ENCODE measurements at regions not wholly inside any gene's neighbourhood (a gene's known extent, or its start where the extent isn't known, plus 50 kb on each side); places are given as distances from the start of the nearest gene placed in this dataset.

DNA sequence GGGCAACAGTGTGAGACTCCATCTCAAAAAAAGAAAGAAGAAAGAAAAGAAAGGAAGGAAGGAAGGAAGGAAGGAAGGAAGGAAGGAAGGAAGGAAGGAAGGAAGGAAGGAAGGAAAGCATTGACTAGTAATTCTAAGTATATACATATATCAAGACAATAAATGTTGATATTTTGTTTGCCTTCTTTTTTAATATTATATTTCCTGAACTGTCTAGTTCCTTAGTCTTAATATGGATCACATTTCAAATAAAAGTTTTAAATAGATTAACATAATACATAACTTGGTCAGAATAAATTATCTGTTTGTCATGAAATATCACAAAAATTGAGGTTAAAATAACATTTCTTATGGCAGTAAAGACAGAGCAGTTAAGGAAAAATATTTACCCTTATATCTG, 1448.4 kb upstream of the C9orf72 start:
- in situ Hi-C loops (cut with MboI) = no loop called here
- POLR2A ChIA-PET = no interaction called here

More for the DNA sequence above, 1448.4 kb upstream of the C9orf72 start:
- ChIA-PET RAD21 (ENCODE audit: unreplicated experiment) (no interaction called here), CTCF (no interaction called here), SMC1A (ENCODE audit: uncharacterized antibody, unreplicated experiment) (no interaction called here)
- Histone ChIP-seq H3K4me1 (ENCODE audit: control insufficient read depth, insufficient read depth, low read length) (no peaks in the 10 kb centered on the region), H3K36me3 (ENCODE audit: control insufficient read depth in 2 of 2, insufficient read depth in 2 of 2, low read length in 1 of 2) (no peaks in the 10 kb centered on the region), H3K79me2 (ENCODE audit: control insufficient read depth, insufficient read depth, low read length) (no peaks in the 10 kb centered on the region), H3K27ac (ENCODE audit: control insufficient read depth, insufficient read depth) (no peak overlapping the region), H3K4me2 (ENCODE audit: control insufficient read depth, insufficient read depth) (no peak overlapping the region), H2AFZ (ENCODE audit: control insufficient read depth, low read depth, low read length) (no peak overlapping the region), H3K27me3 (replicated peaks in 1 of 2; ENCODE audit: control insufficient read depth in 2 of 2, insufficient read depth in 2 of 2, low read length in 1 of 2) (no peaks in the 10 kb centered on the region), H4K20me1 (ENCODE audit: control insufficient read depth, insufficient read depth) (no peaks in the 10 kb centered on the region), H3K9ac (ENCODE audit: control insufficient read depth, insufficient read depth, low read length) (no peak overlapping the region), H3K9me3 (replicated peaks; ENCODE audit: control insufficient read depth, insufficient read depth, low read length) (no peaks in the 10 kb centered on the region), H3K4me3 (no peak overlapping the region)
- TF ChIP-seq, protein P1, sequence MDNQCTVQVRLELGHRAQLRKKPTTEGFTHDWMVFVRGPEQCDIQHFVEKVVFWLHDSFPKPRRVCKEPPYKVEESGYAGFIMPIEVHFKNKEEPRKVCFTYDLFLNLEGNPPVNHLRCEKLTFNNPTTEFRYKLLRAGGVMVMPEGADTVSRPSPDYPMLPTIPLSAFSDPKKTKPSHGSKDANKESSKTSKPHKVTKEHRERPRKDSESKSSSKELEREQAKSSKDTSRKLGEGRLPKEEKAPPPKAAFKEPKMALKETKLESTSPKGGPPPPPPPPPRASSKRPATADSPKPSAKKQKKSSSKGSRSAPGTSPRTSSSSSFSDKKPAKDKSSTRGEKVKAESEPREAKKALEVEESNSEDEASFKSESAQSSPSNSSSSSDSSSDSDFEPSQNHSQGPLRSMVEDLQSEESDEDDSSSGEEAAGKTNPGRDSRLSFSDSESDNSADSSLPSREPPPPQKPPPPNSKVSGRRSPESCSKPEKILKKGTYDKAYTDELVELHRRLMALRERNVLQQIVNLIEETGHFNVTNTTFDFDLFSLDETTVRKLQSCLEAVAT (IDR thresholded peaks at IDR 0.05) = no peak
- TF ChIP-seq LARP7 (IDR thresholded peaks at IDR 0.05) (no peak), CHD4 (IDR thresholded peaks at IDR 0.05) (no peak), CREB1 (IDR thresholded peaks at IDR 0.05; ENCODE audit: low read depth) (no peak), SP1 (IDR thresholded peaks at IDR 0.05; ENCODE audit: low read depth, low read length) (no peak), IRF4 (IDR thresholded peaks at IDR 0.05; ENCODE audit: low read depth, low read length) (no peak), EGR1 (IDR thresholded peaks at IDR 0.05; ENCODE audit: borderline replicate concordance in 1 of 2, low read depth in 2 of 2, low read length in 2 of 2) (no peak), NR2C1 (IDR thresholded peaks at IDR 0.05) (no peak), PAX5 (IDR thresholded peaks at IDR 0.05; ENCODE audit: borderline replicate concordance, low read depth, low read length) (no peak), GATAD2B (conservative IDR thresholded peaks at IDR 0.05; ENCODE audit: low read depth) (no peak), STAT1 (conservative IDR thresholded peaks at IDR 0.05) (no peak), BCL11A (IDR thresholded peaks at IDR 0.05; ENCODE audit: low read depth, low read length) (no peak), NFYB (IDR thresholded peaks at IDR 0.05; ENCODE audit: insufficient read depth, low read depth, low read length) (no peak), TCF7 (IDR thresholded peaks at IDR 0.05; ENCODE audit: borderline replicate concordance) (no peak)
- TF ChIP-seq, protein P2, sequence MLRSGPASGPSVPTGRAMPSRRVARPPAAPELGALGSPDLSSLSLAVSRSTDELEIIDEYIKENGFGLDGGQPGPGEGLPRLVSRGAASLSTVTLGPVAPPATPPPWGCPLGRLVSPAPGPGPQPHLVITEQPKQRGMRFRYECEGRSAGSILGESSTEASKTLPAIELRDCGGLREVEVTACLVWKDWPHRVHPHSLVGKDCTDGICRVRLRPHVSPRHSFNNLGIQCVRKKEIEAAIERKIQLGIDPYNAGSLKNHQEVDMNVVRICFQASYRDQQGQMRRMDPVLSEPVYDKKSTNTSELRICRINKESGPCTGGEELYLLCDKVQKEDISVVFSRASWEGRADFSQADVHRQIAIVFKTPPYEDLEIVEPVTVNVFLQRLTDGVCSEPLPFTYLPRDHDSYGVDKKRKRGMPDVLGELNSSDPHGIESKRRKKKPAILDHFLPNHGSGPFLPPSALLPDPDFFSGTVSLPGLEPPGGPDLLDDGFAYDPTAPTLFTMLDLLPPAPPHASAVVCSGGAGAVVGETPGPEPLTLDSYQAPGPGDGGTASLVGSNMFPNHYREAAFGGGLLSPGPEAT (IDR thresholded peaks at IDR 0.05; ENCODE audit: low read depth) = no peak
- intact Hi-C loops (cut with micrococcal nuclease; ENCODE audit: unreplicated experiment) = no loop called here
- DNase-seq (ENCODE audit: low read depth, low spot score) (no peak), FAIRE-seq (no peak), ATAC-seq (no peak)
- BruUV-seq (replicated peaks) = no TSS peak
